GM23338 (cell line): ENCODE measurements at regions not wholly inside any gene's neighbourhood (a gene's known extent, or its start where the extent isn't known, plus 50 kb on each side); places are given as distances from the start of the nearest gene placed in this dataset.

Experiments
- CREB1 ChIP-seq: fragments of 250-450 bp; sonication (Bioruptor Pico); IDR thresholded peaks from 2 replicates; pipeline ENCODE4 v1.5.0; 2020; ENCODE audit warnings: low read depth, mild to moderate bottlenecking, moderate library complexity
- EZH2 ChIP-seq: fragments of 200-600 bp; sonication (generic); IDR thresholded peaks from one replicate; pipeline ENCODE4 v1.8.0; 2017; ENCODE audit warnings: antibody characterized with exemption, mild to moderate bottlenecking, low read depth; ENCODE audit not compliant: unreplicated experiment
- EZH2phosphoT487 ChIP-seq: fragments of 200-600 bp; sonication (generic); IDR thresholded peaks from one replicate; pipeline ENCODE4 v1.8.1; 2018; ENCODE audit warnings: antibody characterized with exemption; ENCODE audit not compliant: unreplicated experiment
- JUNB ChIP-seq: IDR thresholded peaks from one replicate; pipeline ENCODE4 v1.6.1; 2016; ENCODE audit warnings: antibody characterized with exemption; ENCODE audit not compliant: unreplicated experiment
- NANOG ChIP-seq: IDR thresholded peaks from 2 replicates; pipeline ENCODE4 v1.6.1; 2016; ENCODE audit warnings: antibody characterized with exemption, borderline replicate concordance
- POLR2AphosphoS5 ChIP-seq: IDR thresholded peaks from 2 replicates; pipeline ENCODE4 v1.6.1; 2016; ENCODE audit warnings: antibody characterized with exemption, low read depth
- TF ChIP-seq, protein P1 (sequence below), 2 experiments: fragments of 200-600 bp in 1 of 2; sonication (generic) in 1 of 2; conservative IDR thresholded peaks; 2 replicates each; pipeline versions ENCODE4 v1.5.1 to v1.6.1; 2016 to 2017; ENCODE audit warnings: antibody characterized with exemption in 2 of 2, low read depth in 2 of 2, mild to moderate bottlenecking in 2 of 2, moderate library complexity in 1 of 2
- TF ChIP-seq, protein P2 (sequence below): IDR thresholded peaks from one replicate; pipeline ENCODE4 v1.6.1; 2018; ENCODE audit warnings: antibody characterized with exemption; ENCODE audit not compliant: unreplicated experiment
- TF ChIP-seq, protein P3 (sequence below): fragments of 250-450 bp; sonication (Bioruptor Pico); IDR thresholded peaks from 2 replicates; pipeline ENCODE4 v1.5.0; 2020; ENCODE audit warnings: mild to moderate bottlenecking, moderate library complexity

DNA sequence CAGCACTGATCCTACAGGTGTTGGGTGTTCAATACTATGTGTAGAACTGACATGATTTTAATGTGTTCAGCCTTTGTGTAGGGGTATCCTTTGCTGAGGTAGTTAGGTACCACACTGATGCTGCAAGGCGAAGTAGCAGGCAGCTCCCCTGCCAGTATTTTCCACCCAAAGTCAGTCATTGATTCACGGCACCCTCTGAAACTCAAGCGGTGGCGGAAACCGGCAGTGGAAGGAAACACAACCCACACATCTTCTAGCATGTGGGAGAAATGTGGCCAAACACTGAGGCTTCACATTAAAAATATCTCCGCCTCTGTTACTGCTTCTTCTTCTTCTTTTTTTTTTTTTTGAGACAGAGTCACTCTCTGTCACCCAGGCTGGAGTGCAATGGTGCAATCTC, 126.3 kb downstream of the AASDH start:
- TF ChIP-seq EZH2 (no peak), NANOG (no peak), EZH2phosphoT487 (no peak), POLR2AphosphoS5 (no peak), CREB1 (CRISPR knock-in tag) (no peak), JUNB (no peak)
- TF ChIP-seq, protein P1, sequence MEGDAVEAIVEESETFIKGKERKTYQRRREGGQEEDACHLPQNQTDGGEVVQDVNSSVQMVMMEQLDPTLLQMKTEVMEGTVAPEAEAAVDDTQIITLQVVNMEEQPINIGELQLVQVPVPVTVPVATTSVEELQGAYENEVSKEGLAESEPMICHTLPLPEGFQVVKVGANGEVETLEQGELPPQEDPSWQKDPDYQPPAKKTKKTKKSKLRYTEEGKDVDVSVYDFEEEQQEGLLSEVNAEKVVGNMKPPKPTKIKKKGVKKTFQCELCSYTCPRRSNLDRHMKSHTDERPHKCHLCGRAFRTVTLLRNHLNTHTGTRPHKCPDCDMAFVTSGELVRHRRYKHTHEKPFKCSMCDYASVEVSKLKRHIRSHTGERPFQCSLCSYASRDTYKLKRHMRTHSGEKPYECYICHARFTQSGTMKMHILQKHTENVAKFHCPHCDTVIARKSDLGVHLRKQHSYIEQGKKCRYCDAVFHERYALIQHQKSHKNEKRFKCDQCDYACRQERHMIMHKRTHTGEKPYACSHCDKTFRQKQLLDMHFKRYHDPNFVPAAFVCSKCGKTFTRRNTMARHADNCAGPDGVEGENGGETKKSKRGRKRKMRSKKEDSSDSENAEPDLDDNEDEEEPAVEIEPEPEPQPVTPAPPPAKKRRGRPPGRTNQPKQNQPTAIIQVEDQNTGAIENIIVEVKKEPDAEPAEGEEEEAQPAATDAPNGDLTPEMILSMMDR (conservative IDR thresholded peaks at IDR 0.05; ENCODE audit: low read depth in 2 of 2), result no peak
- TF ChIP-seq, protein P2, sequence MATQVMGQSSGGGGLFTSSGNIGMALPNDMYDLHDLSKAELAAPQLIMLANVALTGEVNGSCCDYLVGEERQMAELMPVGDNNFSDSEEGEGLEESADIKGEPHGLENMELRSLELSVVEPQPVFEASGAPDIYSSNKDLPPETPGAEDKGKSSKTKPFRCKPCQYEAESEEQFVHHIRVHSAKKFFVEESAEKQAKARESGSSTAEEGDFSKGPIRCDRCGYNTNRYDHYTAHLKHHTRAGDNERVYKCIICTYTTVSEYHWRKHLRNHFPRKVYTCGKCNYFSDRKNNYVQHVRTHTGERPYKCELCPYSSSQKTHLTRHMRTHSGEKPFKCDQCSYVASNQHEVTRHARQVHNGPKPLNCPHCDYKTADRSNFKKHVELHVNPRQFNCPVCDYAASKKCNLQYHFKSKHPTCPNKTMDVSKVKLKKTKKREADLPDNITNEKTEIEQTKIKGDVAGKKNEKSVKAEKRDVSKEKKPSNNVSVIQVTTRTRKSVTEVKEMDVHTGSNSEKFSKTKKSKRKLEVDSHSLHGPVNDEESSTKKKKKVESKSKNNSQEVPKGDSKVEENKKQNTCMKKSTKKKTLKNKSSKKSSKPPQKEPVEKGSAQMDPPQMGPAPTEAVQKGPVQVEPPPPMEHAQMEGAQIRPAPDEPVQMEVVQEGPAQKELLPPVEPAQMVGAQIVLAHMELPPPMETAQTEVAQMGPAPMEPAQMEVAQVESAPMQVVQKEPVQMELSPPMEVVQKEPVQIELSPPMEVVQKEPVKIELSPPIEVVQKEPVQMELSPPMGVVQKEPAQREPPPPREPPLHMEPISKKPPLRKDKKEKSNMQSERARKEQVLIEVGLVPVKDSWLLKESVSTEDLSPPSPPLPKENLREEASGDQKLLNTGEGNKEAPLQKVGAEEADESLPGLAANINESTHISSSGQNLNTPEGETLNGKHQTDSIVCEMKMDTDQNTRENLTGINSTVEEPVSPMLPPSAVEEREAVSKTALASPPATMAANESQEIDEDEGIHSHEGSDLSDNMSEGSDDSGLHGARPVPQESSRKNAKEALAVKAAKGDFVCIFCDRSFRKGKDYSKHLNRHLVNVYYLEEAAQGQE, result no peak
- TF ChIP-seq, protein P3, sequence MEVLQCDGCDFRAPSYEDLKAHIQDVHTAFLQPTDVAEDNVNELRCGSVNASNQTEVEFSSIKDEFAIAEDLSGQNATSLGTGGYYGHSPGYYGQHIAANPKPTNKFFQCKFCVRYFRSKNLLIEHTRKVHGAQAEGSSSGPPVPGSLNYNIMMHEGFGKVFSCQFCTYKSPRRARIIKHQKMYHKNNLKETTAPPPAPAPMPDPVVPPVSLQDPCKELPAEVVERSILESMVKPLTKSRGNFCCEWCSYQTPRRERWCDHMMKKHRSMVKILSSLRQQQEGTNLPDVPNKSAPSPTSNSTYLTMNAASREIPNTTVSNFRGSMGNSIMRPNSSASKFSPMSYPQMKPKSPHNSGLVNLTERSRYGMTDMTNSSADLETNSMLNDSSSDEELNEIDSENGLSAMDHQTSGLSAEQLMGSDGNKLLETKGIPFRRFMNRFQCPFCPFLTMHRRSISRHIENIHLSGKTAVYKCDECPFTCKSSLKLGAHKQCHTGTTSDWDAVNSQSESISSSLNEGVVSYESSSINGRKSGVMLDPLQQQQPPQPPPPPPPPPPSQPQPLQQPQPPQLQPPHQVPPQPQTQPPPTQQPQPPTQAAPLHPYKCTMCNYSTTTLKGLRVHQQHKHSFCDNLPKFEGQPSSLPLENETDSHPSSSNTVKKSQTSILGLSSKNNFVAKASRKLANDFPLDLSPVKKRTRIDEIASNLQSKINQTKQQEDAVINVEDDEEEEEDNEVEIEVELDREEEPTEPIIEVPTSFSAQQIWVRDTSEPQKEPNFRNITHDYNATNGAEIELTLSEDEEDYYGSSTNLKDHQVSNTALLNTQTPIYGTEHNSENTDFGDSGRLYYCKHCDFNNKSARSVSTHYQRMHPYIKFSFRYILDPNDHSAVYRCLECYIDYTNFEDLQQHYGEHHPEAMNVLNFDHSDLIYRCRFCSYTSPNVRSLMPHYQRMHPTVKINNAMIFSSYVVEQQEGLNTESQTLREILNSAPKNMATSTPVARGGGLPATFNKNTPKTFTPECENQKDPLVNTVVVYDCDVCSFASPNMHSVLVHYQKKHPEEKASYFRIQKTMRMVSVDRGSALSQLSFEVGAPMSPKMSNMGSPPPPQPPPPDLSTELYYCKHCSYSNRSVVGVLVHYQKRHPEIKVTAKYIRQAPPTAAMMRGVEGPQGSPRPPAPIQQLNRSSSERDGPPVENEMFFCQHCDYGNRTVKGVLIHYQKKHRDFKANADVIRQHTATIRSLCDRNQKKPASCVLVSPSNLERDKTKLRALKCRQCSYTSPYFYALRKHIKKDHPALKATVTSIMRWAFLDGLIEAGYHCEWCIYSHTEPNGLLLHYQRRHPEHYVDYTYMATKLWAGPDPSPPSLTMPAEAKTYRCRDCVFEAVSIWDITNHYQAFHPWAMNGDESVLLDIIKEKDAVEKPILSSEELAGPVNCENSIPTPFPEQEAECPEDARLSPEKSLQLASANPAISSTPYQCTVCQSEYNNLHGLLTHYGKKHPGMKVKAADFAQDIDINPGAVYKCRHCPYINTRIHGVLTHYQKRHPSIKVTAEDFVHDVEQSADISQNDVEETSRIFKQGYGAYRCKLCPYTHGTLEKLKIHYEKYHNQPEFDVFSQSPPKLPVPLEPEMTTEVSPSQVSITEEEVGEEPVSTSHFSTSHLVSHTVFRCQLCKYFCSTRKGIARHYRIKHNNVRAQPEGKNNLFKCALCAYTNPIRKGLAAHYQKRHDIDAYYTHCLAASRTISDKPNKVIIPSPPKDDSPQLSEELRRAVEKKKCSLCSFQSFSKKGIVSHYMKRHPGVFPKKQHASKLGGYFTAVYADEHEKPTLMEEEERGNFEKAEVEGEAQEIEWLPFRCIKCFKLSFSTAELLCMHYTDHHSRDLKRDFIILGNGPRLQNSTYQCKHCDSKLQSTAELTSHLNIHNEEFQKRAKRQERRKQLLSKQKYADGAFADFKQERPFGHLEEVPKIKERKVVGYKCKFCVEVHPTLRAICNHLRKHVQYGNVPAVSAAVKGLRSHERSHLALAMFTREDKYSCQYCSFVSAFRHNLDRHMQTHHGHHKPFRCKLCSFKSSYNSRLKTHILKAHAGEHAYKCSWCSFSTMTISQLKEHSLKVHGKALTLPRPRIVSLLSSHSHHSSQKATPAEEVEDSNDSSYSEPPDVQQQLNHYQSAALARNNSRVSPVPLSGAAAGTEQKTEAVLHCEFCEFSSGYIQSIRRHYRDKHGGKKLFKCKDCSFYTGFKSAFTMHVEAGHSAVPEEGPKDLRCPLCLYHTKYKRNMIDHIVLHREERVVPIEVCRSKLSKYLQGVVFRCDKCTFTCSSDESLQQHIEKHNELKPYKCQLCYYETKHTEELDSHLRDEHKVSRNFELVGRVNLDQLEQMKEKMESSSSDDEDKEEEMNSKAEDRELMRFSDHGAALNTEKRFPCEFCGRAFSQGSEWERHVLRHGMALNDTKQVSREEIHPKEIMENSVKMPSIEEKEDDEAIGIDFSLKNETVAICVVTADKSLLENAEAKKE (CRISPR knock-in tag), result no peak
